ENCODE measurements at regions not wholly inside any gene's neighbourhood (a gene's known extent, or its start where the extent isn't known, plus 50 kb on each side); places are given as distances from the start of the nearest gene placed in this dataset.

GRCh38 chr7:145339319-145339718 is 503.5 kb upstream of the TPK1 start:
- Histone ChIP-seq H3K4me3 (ENCODE audit: control insufficient read depth in 2 of 3, extremely low read depth in 1 of 3, insufficient read depth in 2 of 3, low read depth in 1 of 3, low read length in 3 of 3) (no peak overlapping the region), H3K9me1 (ENCODE audit: control insufficient read depth, extremely low read depth, insufficient read depth, low read length) (no peaks in the 10 kb centered on the region), H4K20me1 (ENCODE audit: control insufficient read depth, extremely low read depth, insufficient read depth, low read length) (no peaks in the 10 kb centered on the region), H3K9me3 (ENCODE audit: control insufficient read depth, low read depth, low read length) (no peaks in the 10 kb centered on the region), H3K27me3 (ENCODE audit: control insufficient read depth, extremely low read depth, insufficient read depth, low read length) (no peaks in the 10 kb centered on the region), H3K27ac (ENCODE audit: control insufficient read depth, insufficient read depth, low read length) (no peak overlapping the region), H3K4me1 (ENCODE audit: control insufficient read depth, extremely low read depth, insufficient read depth, low read length) (no peaks in the 10 kb centered on the region), H3K79me2 (ENCODE audit: control insufficient read depth, insufficient read depth, low read length) (no peaks in the 10 kb centered on the region), H2AFZ (ENCODE audit: control insufficient read depth, low read length) (no peak overlapping the region), H3K4me2 (ENCODE audit: control insufficient read depth, extremely low read depth, insufficient read depth, low read depth, low read length) (no peak overlapping the region), H3K36me3 (ENCODE audit: control insufficient read depth in 2 of 2, extremely low read depth in 1 of 2, insufficient read depth in 2 of 2, low read length in 2 of 2) (no peaks in the 10 kb centered on the region), H3K9ac (ENCODE audit: control insufficient read depth, extremely low read depth, insufficient read depth, low read length) (no peak overlapping the region)
- DNase-seq (ENCODE audit: low read depth, low spot score) (no peak), FAIRE-seq (no peak)
- TF ChIP-seq EZH2 (IDR thresholded peaks at IDR 0.05; ENCODE audit: low read length) = no peak
- TF ChIP-seq CTCF (optimal IDR thresholded peaks at IDR 0.05 in 1 of 3, IDR thresholded peaks at IDR 0.05 in 1 of 3, conservative IDR thresholded peaks at IDR 0.05 in 1 of 3; ENCODE audit: extremely low read depth in 1 of 3, insufficient read depth in 2 of 3, low read length in 3 of 3) = no peak
- dilution Hi-C loops (cut with MboI; ENCODE audit: extremely low pct_ligation_motif_present, low sequenced_read_pairs) = no loop called here

GRCh38 chr7:145331522-145331921 is 495.7 kb upstream of the TPK1 start:
- DNase-seq (ENCODE audit: low read depth, low spot score) (no peak), FAIRE-seq (no peak)
- H3K36me3 ChIP-seq (ENCODE audit: control insufficient read depth in 2 of 2, extremely low read depth in 1 of 2, insufficient read depth in 2 of 2, low read length in 2 of 2) = no peaks in the 10 kb centered on the region
- no peaks in the 10 kb centered on the region for H3K27me3 ChIP-seq (ENCODE audit: control insufficient read depth, extremely low read depth, insufficient read depth, low read length)
- H2AFZ ChIP-seq (ENCODE audit: control insufficient read depth, low read length) = no peak overlapping the region
- TF ChIP-seq CTCF (optimal IDR thresholded peaks at IDR 0.05 in 1 of 3, IDR thresholded peaks at IDR 0.05 in 1 of 3, conservative IDR thresholded peaks at IDR 0.05 in 1 of 3; ENCODE audit: extremely low read depth in 1 of 3, insufficient read depth in 2 of 3, low read length in 3 of 3) (no peak), EZH2 (IDR thresholded peaks at IDR 0.05; ENCODE audit: low read length) (no peak)
- no peak overlapping the region for H3K27ac ChIP-seq (ENCODE audit: control insufficient read depth, insufficient read depth, low read length)
- no peaks in the 10 kb centered on the region for H3K9me1 ChIP-seq (ENCODE audit: control insufficient read depth, extremely low read depth, insufficient read depth, low read length)
- no peak overlapping the region for H3K4me2 ChIP-seq (ENCODE audit: control insufficient read depth, extremely low read depth, insufficient read depth, low read depth, low read length)
- H3K4me3 ChIP-seq (ENCODE audit: control insufficient read depth in 2 of 3, extremely low read depth in 1 of 3, insufficient read depth in 2 of 3, low read depth in 1 of 3, low read length in 3 of 3) = no peak overlapping the region
- no peak overlapping the region for H3K9ac ChIP-seq (ENCODE audit: control insufficient read depth, extremely low read depth, insufficient read depth, low read length)
- no peaks in the 10 kb centered on the region for H3K79me2 ChIP-seq (ENCODE audit: control insufficient read depth, insufficient read depth, low read length)
- no peaks in the 10 kb centered on the region for H4K20me1 ChIP-seq (ENCODE audit: control insufficient read depth, extremely low read depth, insufficient read depth, low read length)
- H3K4me1 ChIP-seq (ENCODE audit: control insufficient read depth, extremely low read depth, insufficient read depth, low read length) = no peaks in the 10 kb centered on the region
- H3K9me3 ChIP-seq (ENCODE audit: control insufficient read depth, low read depth, low read length) = no peaks in the 10 kb centered on the region
- dilution Hi-C loops (cut with MboI; ENCODE audit: extremely low pct_ligation_motif_present, low sequenced_read_pairs) = no loop called here

All from keratinocyte (primary cell).